Cardiac muscle cell (in vitro differentiated cells and primary cell): ENCODE measurements at regions not wholly inside any gene's neighbourhood (a gene's known extent, or its start where the extent isn't known, plus 50 kb on each side); places are given as distances from the start of the nearest gene placed in this dataset.

Source experiments
- DNase-seq, 2 donors: peaks; one replicate each; pipeline versions ENCODE4 v3.0.0 to v3.0.0-alpha.2; 2010 to 2017; ENCODE audit warnings: low read depth in 1 of 2, low spot score in 1 of 2
- H3K27ac ChIP-seq: fragments of 200-600 bp; sonication (generic); 2 replicates; pipeline ENCODE4 v1.5.1; 2016
- H3K27me3 ChIP-seq: fragments of 200-600 bp; sonication (generic); 2 replicates; pipeline ENCODE4 v1.6.0; 2016; ENCODE audit warnings: control low read depth
- H3K36me3 ChIP-seq: fragments of 200-600 bp; sonication (generic); 2 replicates; pipeline ENCODE4 v1.5.1; 2016; ENCODE audit warnings: control low read depth
- H3K4me1 ChIP-seq: fragments of 200-600 bp; sonication (generic); 2 replicates; pipeline ENCODE4 v1.8.1; 2017; ENCODE audit warnings: low read depth, mild to moderate bottlenecking, mixed run types
- H3K4me3 ChIP-seq: fragments of 200-600 bp; sonication (generic); 2 replicates; pipeline ENCODE4 v1.5.1; 2016; ENCODE audit warnings: mild to moderate bottlenecking
- H3K9me3 ChIP-seq: fragments of 200-600 bp; sonication (generic); 2 replicates; pipeline ENCODE4 v1.5.1; 2017; ENCODE audit warnings: low read depth, mild to moderate bottlenecking, control low read depth
- TF ChIP-seq, protein P1 (sequence below): IDR thresholded peaks from 2 replicates; pipeline ENCODE4 v1.5.1; 2012; ENCODE audit warnings: low read depth, mild to moderate bottlenecking, low read length

DNA sequence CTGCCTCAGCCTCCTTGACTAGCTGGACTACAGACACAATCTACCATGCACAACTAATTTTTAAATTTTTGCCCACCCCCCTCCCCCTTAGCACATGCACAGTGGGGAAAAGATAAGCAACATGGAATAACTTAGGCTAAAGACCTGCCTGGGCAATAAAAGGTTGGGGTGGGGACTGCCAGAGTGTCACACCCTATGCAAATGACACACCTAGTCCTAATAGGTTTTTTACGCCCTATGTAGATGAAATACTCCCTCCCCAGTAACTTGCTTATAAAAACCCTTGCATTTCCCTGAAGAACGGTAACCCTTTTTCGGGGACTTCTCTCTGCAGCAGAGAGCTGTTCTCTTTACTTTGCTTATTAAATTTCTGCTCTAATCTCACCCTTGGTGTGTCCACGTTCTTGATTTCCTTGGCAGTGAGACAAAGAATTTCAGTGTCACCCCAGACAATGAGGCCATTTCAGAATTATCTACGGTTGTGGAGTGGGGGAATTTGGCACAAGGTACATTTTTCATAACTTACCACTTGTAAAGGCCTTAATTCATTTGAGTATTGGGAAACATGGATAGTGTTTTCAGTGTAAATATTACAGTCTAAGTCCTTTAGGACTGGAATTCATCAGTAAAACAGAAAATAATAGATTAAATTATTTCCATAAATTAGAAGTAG, 109.2 kb downstream of the NOL4 start:
- TF ChIP-seq, protein P1, sequence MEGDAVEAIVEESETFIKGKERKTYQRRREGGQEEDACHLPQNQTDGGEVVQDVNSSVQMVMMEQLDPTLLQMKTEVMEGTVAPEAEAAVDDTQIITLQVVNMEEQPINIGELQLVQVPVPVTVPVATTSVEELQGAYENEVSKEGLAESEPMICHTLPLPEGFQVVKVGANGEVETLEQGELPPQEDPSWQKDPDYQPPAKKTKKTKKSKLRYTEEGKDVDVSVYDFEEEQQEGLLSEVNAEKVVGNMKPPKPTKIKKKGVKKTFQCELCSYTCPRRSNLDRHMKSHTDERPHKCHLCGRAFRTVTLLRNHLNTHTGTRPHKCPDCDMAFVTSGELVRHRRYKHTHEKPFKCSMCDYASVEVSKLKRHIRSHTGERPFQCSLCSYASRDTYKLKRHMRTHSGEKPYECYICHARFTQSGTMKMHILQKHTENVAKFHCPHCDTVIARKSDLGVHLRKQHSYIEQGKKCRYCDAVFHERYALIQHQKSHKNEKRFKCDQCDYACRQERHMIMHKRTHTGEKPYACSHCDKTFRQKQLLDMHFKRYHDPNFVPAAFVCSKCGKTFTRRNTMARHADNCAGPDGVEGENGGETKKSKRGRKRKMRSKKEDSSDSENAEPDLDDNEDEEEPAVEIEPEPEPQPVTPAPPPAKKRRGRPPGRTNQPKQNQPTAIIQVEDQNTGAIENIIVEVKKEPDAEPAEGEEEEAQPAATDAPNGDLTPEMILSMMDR, result no peak
- Histone ChIP-seq H3K36me3 (no peaks in the 10 kb centered on the region), H3K9me3 (no peaks in the 10 kb centered on the region), H3K27ac (no peak overlapping the region), H3K27me3 (no peaks in the 10 kb centered on the region), H3K4me1 (peaks cover 23% of the 10 kb centered on the region), H3K4me3 (no peak overlapping the region)
- DNase-seq, result peak in 1 of 2 donors; percentile 6

DNA sequence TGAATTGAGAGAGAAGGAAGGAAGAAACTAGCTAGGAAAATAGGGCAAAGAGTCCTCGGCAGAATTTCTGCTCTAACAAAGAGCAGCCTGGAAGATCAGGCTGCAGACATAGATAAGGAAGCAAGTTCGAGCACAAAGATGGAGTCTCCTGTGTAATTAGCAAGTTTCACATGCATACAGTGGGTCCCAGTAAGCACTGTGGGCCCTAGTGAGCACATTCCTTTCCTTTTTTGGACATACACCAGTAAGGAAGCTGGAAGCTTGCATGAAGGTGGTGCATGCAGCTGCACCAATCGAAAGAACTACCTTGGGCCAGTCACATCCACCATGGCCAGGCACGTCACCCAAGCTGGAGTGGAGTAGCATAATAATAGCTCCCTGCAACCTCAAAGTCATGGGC, 109.7 kb downstream of the NOL4 start:
- H3K9me3 ChIP-seq, result no peaks in the 10 kb centered on the region
- H3K36me3 ChIP-seq, result no peaks in the 10 kb centered on the region
- no peak overlapping the region for H3K4me3 ChIP-seq
- DNase-seq, result no peak
- H3K4me1 ChIP-seq, result peaks cover 23% of the 10 kb centered on the region
- no peak overlapping the region for H3K27ac ChIP-seq
- H3K27me3 ChIP-seq, result no peaks in the 10 kb centered on the region
- TF ChIP-seq, protein P1, result no peak

DNA sequence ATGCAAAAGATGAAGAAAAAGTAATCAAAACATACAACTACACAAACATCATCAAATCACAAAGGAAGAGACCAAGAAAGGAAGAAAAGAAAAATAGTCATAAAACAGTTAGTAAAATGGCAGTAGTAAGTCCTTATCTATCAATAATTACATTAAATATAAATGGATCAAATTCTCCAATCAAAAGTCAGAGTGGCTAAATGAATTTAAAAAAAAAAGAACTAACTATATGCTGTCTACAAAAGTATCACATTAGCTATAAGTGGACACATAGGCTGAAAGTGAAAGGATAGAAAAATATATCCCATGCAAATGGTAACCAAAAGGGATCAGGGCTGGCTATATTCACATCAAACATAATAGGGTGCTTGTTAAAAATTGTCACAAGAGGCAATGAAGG, 116.5 kb downstream of the NOL4 start:
- no peaks in the 10 kb centered on the region for H3K36me3 ChIP-seq
- no peaks in the 10 kb centered on the region for H3K27me3 ChIP-seq
- H3K4me3 ChIP-seq, result no peak overlapping the region
- no peaks in the 10 kb centered on the region for H3K9me3 ChIP-seq
- no peak overlapping the region for H3K27ac ChIP-seq
- no peaks in the 10 kb centered on the region for H3K4me1 ChIP-seq
- DNase-seq, result no peak
- TF ChIP-seq, protein P1, result no peak

DNA sequence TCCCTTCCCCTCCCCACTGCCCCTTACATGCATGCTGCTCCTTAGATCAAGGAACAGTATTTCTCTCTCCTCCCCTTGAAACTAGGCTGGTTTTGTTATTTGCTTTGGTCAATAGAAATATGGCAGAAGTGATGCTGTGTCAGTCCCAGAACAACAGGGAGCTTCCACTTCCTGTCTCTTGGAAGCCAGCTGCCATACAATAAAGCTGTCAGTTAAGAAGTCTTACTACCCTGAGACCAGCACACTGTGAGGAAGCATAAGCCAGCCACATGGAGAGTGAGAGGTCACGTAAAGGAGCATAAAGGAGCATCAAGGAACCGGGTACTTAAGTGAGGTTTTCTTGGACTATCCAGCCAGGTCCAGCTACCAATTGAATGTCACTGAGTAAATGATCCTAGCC, 126.6 kb downstream of the NOL4 start:
- Histone ChIP-seq H3K9me3 (no peaks in the 10 kb centered on the region), H3K4me3 (no peak overlapping the region), H3K36me3 (no peaks in the 10 kb centered on the region), H3K27ac (no peak overlapping the region), H3K27me3 (no peaks in the 10 kb centered on the region), H3K4me1 (no peaks in the 10 kb centered on the region)
- no peak for DNase-seq
- TF ChIP-seq, protein P1, result no peak

DNA sequence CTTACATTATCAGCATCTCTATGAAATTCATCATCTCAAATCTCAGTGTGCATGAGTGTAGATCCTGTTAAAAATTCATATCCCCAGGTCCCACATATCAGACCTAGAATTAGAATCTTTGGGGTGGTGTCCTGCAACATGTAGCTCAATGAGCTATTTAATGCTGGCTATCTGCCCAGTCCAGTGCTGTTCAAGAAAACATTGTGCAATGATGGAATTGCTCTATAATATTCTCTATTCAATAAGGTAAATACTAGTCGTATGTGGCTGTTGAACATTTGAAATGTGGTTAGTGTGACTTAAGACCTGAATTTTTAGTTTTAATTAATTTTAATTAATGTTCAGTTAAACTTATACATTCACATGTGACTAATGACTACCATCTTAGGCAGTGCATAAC, 127.4 kb downstream of the NOL4 start:
- no peaks in the 10 kb centered on the region for H3K4me1 ChIP-seq
- H3K27me3 ChIP-seq, result no peaks in the 10 kb centered on the region
- DNase-seq, result peak in 1 of 2 donors; percentile 1
- H3K9me3 ChIP-seq, result no peaks in the 10 kb centered on the region
- H3K36me3 ChIP-seq, result no peaks in the 10 kb centered on the region
- H3K4me3 ChIP-seq, result no peak overlapping the region
- no peak overlapping the region for H3K27ac ChIP-seq
- TF ChIP-seq, protein P1, result no peak
